Esophagus mucosa (tissue), 1 donor: ENCODE measurements at regions not wholly inside any gene's neighbourhood (a gene's known extent, or its start where the extent isn't known, plus 50 kb on each side); places are given as distances from the start of the nearest gene placed in this dataset.
"Not testable (repeated sequence)": the region's sequence is repeated elsewhere in the genome, so short reads cannot be mapped to it uniquely, and the experiment has no call there.

Experiments used
- ATAC-seq: fragments of 200-7000 bp; cut with Tn5 transposase; one replicate; pipeline ENCODE4 v1.9.1; 2020
- donor health status: DM: yes; HTN: yes; CAD: no.

- ATAC-seq = no peak
These were observed 671.0 kb upstream of the C16orf82 start for GRCh38 chr16:26395700-26396099.

GRCh38 chr16:26396511-26397235 is 670.1 kb upstream of the C16orf82 start:
- no peak for ATAC-seq

- no peak for ATAC-seq
These were observed 652.9 kb upstream of the C16orf82 start for GRCh38 chr16:26413780-26414179.

GRCh38 chr16:26419458-26419857 is 647.3 kb upstream of the C16orf82 start:
- not testable (repeated sequence) for ATAC-seq

GRCh38 chr16:26430618-26431017 is 636.1 kb upstream of the C16orf82 start:
- ATAC-seq = no peak

- no peak for ATAC-seq
These were observed 632.9 kb upstream of the C16orf82 start for GRCh38 chr16:26433807-26434206.

- ATAC-seq = no peak
These were observed 625.5 kb upstream of the C16orf82 start for GRCh38 chr16:26441178-26441577.

GRCh38 chr16:26442321-26442720 is 624.4 kb upstream of the C16orf82 start:
- no peak for ATAC-seq

GRCh38 chr16:26447570-26447969 is 619.2 kb upstream of the C16orf82 start:
- no peak for ATAC-seq

GRCh38 chr16:26453215-26453614 is 613.5 kb upstream of the C16orf82 start:
- ATAC-seq = no peak

GRCh38 chr16:26454102-26454501 is 612.6 kb upstream of the C16orf82 start:
- peak; percentile 57 for ATAC-seq

GRCh38 chr16:26456074-26456473 is 610.7 kb upstream of the C16orf82 start:
- no peak for ATAC-seq

GRCh38 chr16:26457095-26457494 is 609.6 kb upstream of the C16orf82 start:
- no peak for ATAC-seq

- ATAC-seq = no peak
These were observed 608.8 kb upstream of the C16orf82 start for GRCh38 chr16:26457882-26458281.

GRCh38 chr16:26464576-26465266 is 602.0 kb upstream of the C16orf82 start:
- no peak for ATAC-seq

GRCh38 chr16:26474405-26474804 is 592.3 kb upstream of the C16orf82 start:
- ATAC-seq = not testable (repeated sequence)

- no peak for ATAC-seq
These were observed 591.1 kb upstream of the C16orf82 start for GRCh38 chr16:26475596-26475995.

GRCh38 chr16:26491101-26491670 is 575.5 kb upstream of the C16orf82 start:
- ATAC-seq = no peak

GRCh38 chr16:26491962-26492361 is 574.8 kb upstream of the C16orf82 start:
- no peak for ATAC-seq

GRCh38 chr16:26493751-26494150 is 573.0 kb upstream of the C16orf82 start:
- ATAC-seq = no peak

GRCh38 chr16:26497896-26498295 is 568.8 kb upstream of the C16orf82 start:
- no peak for ATAC-seq

- no peak for ATAC-seq
These were observed 566.4 kb upstream of the C16orf82 start for GRCh38 chr16:26500326-26500725.

GRCh38 chr16:26505496-26505895 is 561.2 kb upstream of the C16orf82 start:
- ATAC-seq = no peak

- not testable (repeated sequence) for ATAC-seq
These were observed 557.8 kb upstream of the C16orf82 start for GRCh38 chr16:26508946-26509345.
